OCI-LY7 (cell line): ENCODE measurements at regions not wholly inside any gene's neighbourhood (a gene's known extent, or its start where the extent isn't known, plus 50 kb on each side); places are given as distances from the start of the nearest gene placed in this dataset.

Experiments used
- EZH2phosphoT487 ChIP-seq: fragments of 200-600 bp; sonication (generic); IDR thresholded peaks from 2 replicates; pipeline ENCODE4 v1.6.1; 2018; ENCODE audit warnings: low read depth, borderline replicate concordance, mild to moderate bottlenecking, mixed run types, antibody characterized with exemption, low read length, moderate library complexity, mixed read lengths
- TF ChIP-seq, protein P1 (sequence below): fragments of 200-600 bp; sonication (generic); conservative IDR thresholded peaks from 2 replicates; pipeline ENCODE4 v1.5.1; 2014; ENCODE audit warnings: mild to moderate bottlenecking, antibody characterized with exemption, low read length, moderate library complexity, mixed read lengths

DNA sequence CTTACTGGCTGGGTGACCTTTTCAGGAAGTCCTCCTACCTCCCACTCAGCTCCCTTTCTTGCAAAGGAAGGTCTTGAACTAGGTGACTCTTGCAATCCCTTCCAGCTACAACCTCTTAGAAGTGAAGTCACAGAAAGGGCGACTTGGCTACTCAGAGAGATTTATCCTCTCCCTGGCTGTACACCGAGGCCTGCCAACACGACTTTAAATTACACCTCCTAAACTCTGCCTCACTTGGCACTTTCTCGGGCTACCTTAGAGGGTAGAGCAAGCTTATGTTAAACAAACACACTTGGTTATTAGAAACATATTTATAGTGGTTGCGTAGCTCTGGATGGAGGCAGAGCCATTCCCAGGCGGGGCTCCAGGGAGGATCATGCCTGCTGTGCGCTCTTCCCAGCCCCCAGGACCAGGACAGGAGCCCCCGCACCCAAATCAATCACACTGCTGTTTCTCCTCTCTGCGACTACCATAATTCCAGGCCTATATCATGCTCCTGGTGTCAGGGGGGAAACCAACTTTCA is 358.4 kb downstream of the BUD13 start:
- TF ChIP-seq, protein P1, sequence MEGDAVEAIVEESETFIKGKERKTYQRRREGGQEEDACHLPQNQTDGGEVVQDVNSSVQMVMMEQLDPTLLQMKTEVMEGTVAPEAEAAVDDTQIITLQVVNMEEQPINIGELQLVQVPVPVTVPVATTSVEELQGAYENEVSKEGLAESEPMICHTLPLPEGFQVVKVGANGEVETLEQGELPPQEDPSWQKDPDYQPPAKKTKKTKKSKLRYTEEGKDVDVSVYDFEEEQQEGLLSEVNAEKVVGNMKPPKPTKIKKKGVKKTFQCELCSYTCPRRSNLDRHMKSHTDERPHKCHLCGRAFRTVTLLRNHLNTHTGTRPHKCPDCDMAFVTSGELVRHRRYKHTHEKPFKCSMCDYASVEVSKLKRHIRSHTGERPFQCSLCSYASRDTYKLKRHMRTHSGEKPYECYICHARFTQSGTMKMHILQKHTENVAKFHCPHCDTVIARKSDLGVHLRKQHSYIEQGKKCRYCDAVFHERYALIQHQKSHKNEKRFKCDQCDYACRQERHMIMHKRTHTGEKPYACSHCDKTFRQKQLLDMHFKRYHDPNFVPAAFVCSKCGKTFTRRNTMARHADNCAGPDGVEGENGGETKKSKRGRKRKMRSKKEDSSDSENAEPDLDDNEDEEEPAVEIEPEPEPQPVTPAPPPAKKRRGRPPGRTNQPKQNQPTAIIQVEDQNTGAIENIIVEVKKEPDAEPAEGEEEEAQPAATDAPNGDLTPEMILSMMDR = no peak
- no peak for TF ChIP-seq EZH2phosphoT487
